GM21737 (cell line): ENCODE measurements at regions not wholly inside any gene's neighbourhood (a gene's known extent, or its start where the extent isn't known, plus 50 kb on each side); places are given as distances from the start of the nearest gene placed in this dataset.
"Not testable (repeated sequence)": the region's sequence is repeated elsewhere in the genome, so short reads cannot be mapped to it uniquely, and the experiment has no call there.

Source experiments
- ATAC-seq: cut with Tn5 transposase; IDR thresholded peaks from one replicate; pipeline ENCODE4 v1.9.1; 2021; ENCODE audit warnings: mild to moderate bottlenecking, moderate library complexity; ENCODE audit not compliant: unreplicated experiment

- no peak for ATAC-seq
These were observed 292.3 kb upstream of the CADM2 start for GRCh38 chr3:84666468-84666867.

GRCh38 chr3:84679211-84679610 lies 279.6 kb upstream of the CADM2 start:
- no peak for ATAC-seq

GRCh38 chr3:84680700-84681099 lies 278.1 kb upstream of the CADM2 start:
- no peak for ATAC-seq

- no peak for ATAC-seq
These were observed 275.3 kb upstream of the CADM2 start for GRCh38 chr3:84683493-84683892.

GRCh38 chr3:84685467-84685866 lies 273.3 kb upstream of the CADM2 start:
- no peak for ATAC-seq

GRCh38 chr3:84692261-84692660 lies 266.5 kb upstream of the CADM2 start:
- no peak for ATAC-seq

GRCh38 chr3:84710288-84710687 lies 248.5 kb upstream of the CADM2 start:
- not testable (repeated sequence) for ATAC-seq

- no peak for ATAC-seq
These were observed 240.9 kb upstream of the CADM2 start for GRCh38 chr3:84717894-84718293.

- peak; percentile 62 for ATAC-seq
These were observed 233.9 kb upstream of the CADM2 start for GRCh38 chr3:84724877-84725276.

- ATAC-seq = no peak
These were observed 231.2 kb upstream of the CADM2 start for GRCh38 chr3:84727616-84728015.

- not testable (repeated sequence) for ATAC-seq
These were observed 224.1 kb upstream of the CADM2 start for GRCh38 chr3:84734731-84735130.

GRCh38 chr3:84738086-84738485 lies 220.7 kb upstream of the CADM2 start:
- ATAC-seq = no peak

- no peak for ATAC-seq
These were observed 215.8 kb upstream of the CADM2 start for GRCh38 chr3:84742915-84743425.

- no peak for ATAC-seq
These were observed 214.7 kb upstream of the CADM2 start for GRCh38 chr3:84744130-84744529.

GRCh38 chr3:84755860-84756259 lies 202.9 kb upstream of the CADM2 start:
- no peak for ATAC-seq

- no peak for ATAC-seq
These were observed 199.4 kb upstream of the CADM2 start for GRCh38 chr3:84759361-84759760.

GRCh38 chr3:84772841-84773240 lies 185.9 kb upstream of the CADM2 start:
- ATAC-seq = no peak

- ATAC-seq = no peak
These were observed 175.5 kb upstream of the CADM2 start for GRCh38 chr3:84783281-84783680.

GRCh38 chr3:84789961-84790360 lies 168.8 kb upstream of the CADM2 start:
- no peak for ATAC-seq

GRCh38 chr3:84806958-84807357 lies 151.8 kb upstream of the CADM2 start:
- no peak for ATAC-seq

- ATAC-seq = no peak
These were observed 138.7 kb upstream of the CADM2 start for GRCh38 chr3:84820126-84820525.

- ATAC-seq = no peak
These were observed 137.9 kb upstream of the CADM2 start for GRCh38 chr3:84820906-84821305.

- no peak for ATAC-seq
These were observed 133.0 kb upstream of the CADM2 start for GRCh38 chr3:84825817-84826216.

GRCh38 chr3:84830476-84830875 lies 128.3 kb upstream of the CADM2 start:
- ATAC-seq = no peak
